Lung (tissue), 11 donors: ENCODE measurements at regions not wholly inside any gene's neighbourhood (a gene's known extent, or its start where the extent isn't known, plus 50 kb on each side); places are given as distances from the start of the nearest gene placed in this dataset.
A peak's percentile ranks its signal among the peaks of the same experiment; 100 is the strongest.

Experiments used
- ATAC-seq: fragments of 200-7000 bp; cut with Tn5 transposase; one replicate; pipeline ENCODE4 v1.9.1; 2020; ENCODE audit warnings: moderate number of reproducible peaks; ENCODE audit not compliant: insufficient read depth, low FRiP score
- DNase-seq, 3 donors: peaks; one replicate each; pipeline ENCODE4 v3.0.0-alpha.2; 2013 to 2017
- H3K27ac ChIP-seq, 2 donors: one replicate each; pipeline ENCODE4 v1.5.1; 2013; ENCODE audit warnings: mild to moderate bottlenecking in 2 of 2, moderate library complexity in 2 of 2, control low read depth in 1 of 2, inconsistent platforms in 1 of 2, low read depth in 1 of 2, low read length in 1 of 2
- H3K27me3 ChIP-seq, 3 donors: one replicate each; pipeline ENCODE4 v1.5.1; 2013; ENCODE audit warnings: low read length in 2 of 3; ENCODE audit not compliant: control insufficient read depth in 3 of 3, insufficient read depth in 3 of 3
- H3K36me3 ChIP-seq, 4 donors: one replicate each; pipeline ENCODE4 v1.5.1; 2013; ENCODE audit warnings: low read length in 4 of 4, mild to moderate bottlenecking in 1 of 4, moderate library complexity in 1 of 4; ENCODE audit not compliant: control insufficient read depth in 4 of 4, insufficient read depth in 4 of 4
- H3K4me1 ChIP-seq, 5 donors: one replicate each; pipeline ENCODE4 v1.5.1; 2013; ENCODE audit warnings: low read length in 5 of 5, mild to moderate bottlenecking in 2 of 5, moderate library complexity in 1 of 5; ENCODE audit not compliant: control insufficient read depth in 5 of 5, insufficient read depth in 5 of 5
- H3K4me3 ChIP-seq: one replicate; pipeline ENCODE4 v1.5.1; 2013; ENCODE audit warnings: mild to moderate bottlenecking, control low read depth, moderate library complexity
- H3K9ac ChIP-seq, 2 donors: one replicate each; pipeline ENCODE4 v1.5.1; 2013; ENCODE audit warnings: low read length in 2 of 2, control low read depth in 1 of 2; ENCODE audit not compliant: insufficient read depth in 1 of 2
- H3K9me3 ChIP-seq, 4 donors: one replicate each; pipeline ENCODE4 v1.5.1; 2013; ENCODE audit warnings: low read length in 3 of 4, mild to moderate bottlenecking in 1 of 4, moderate library complexity in 1 of 4; ENCODE audit not compliant: control insufficient read depth in 4 of 4, insufficient read depth in 3 of 4
- CTCF ChIP-seq: IDR thresholded peaks from 2 replicates; pipeline ENCODE4 v1.5.1; 2012; ENCODE audit warnings: mild to moderate bottlenecking; ENCODE audit errors: control extremely low read depth, extremely low read depth
- WGBS, 2 donors: extraction: QIAGEN DNeasy Blood & Tissue Kit; methylation state at CpG; one replicate each; pipeline ENCODE4 v1.1.7; 2013; 5-methylcytosine and 5-hydroxymethylcytosine counted together
- donor health status: control.
- donor health status: control.
- donor health status: Bipolar disorder and iron deficiency.
- donor health status: healthy.
- donor health status: DM: yes; HTN: yes; CAD: no.

- no peaks in the 10 kb centered on the region for H3K27me3 ChIP-seq
- TF ChIP-seq CTCF, result no peak
- no peak overlapping the region for H3K27ac ChIP-seq
- ATAC-seq, result no peak
- no peak for DNase-seq
- WGBS, 2 donors, result 82 to 89% methylated on average over 4 of the region's 4 CpGs
- no peaks in the 10 kb centered on the region for H3K4me1 ChIP-seq
- no peaks in the 10 kb centered on the region for H3K9me3 ChIP-seq
- H3K36me3 ChIP-seq, result no peaks in the 10 kb centered on the region
- H3K4me3 ChIP-seq, result no peak overlapping the region
- no peak overlapping the region for H3K9ac ChIP-seq
Measured at GRCh38 chr4:35216636-35217035, 1027.7 kb downstream of the ARAP2 start.

- Histone ChIP-seq H3K36me3 (no peaks in the 10 kb centered on the region), H3K4me1 (no peaks in the 10 kb centered on the region), H3K27me3 (no peaks in the 10 kb centered on the region), H3K9me3 (no peaks in the 10 kb centered on the region), H3K9ac (no peak overlapping the region), H3K27ac (no peak overlapping the region), H3K4me3 (no peak overlapping the region)
- WGBS, 2 donors, result 63 to 67% methylated on average over 1 of the region's 1 CpG
- DNase-seq (no peak), ATAC-seq (no peak)
- no peak for TF ChIP-seq CTCF
Measured at GRCh38 chr4:35217331-35217730, 1027.0 kb downstream of the ARAP2 start.

GRCh38 chr4:35228313-35228712 lies 1016.0 kb downstream of the ARAP2 start:
- DNase-seq (peak; percentile 13 to 38 (median 29)), ATAC-seq (no peak)
- H3K4me3 ChIP-seq, result no peak overlapping the region
- no peak overlapping the region for H3K27ac ChIP-seq
- no peak overlapping the region for H3K9ac ChIP-seq
- TF ChIP-seq CTCF, result no peak
- 73 to 76% methylated on average over 1 of the region's 1 CpG for WGBS, 2 donors
- no peaks in the 10 kb centered on the region for H3K27me3 ChIP-seq
- no peaks in the 10 kb centered on the region for H3K36me3 ChIP-seq
- peaks cover 0 to 3% (median 0%) of the 10 kb centered on the region in 4 donors for H3K9me3 ChIP-seq
- peaks cover 0 to 4% (median 0%) of the 10 kb centered on the region in 5 donors for H3K4me1 ChIP-seq

DNA sequence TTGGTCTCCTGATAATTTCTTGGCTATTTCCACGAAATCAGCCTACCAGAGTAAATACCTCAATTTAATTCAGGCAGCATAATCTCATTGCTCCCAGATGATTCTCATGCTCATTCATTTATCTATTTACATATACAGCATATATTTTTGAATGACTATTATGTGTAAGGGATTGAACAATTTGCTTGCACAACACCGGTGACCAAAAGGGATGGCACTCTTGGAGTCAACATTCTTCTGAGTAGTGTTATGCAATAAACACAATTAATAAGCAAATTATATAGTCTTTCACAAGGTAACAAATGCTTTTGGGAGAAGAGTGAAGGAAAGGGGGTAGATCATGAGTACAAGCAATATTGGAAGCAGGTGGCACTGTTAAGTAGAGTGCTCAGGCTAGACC lies 1015.3 kb downstream of the ARAP2 start:
- peaks cover 0 to 4% (median 0%) of the 10 kb centered on the region in 5 donors for H3K4me1 ChIP-seq
- ATAC-seq, result no peak
- peaks cover 0 to 3% (median 0%) of the 10 kb centered on the region in 4 donors for H3K9me3 ChIP-seq
- TF ChIP-seq CTCF, result no peak
- no peaks in the 10 kb centered on the region for H3K27me3 ChIP-seq
- WGBS, 2 donors, result 66 to 83% methylated on average over 2 of the region's 2 CpGs
- H3K36me3 ChIP-seq, result no peaks in the 10 kb centered on the region
- H3K4me3 ChIP-seq, result no peak overlapping the region
- no peak overlapping the region for H3K9ac ChIP-seq
- no peak overlapping the region for H3K27ac ChIP-seq
- no peak for DNase-seq
